GM23338 (cell line): ENCODE measurements at regions not wholly inside any gene's neighbourhood (a gene's known extent, or its start where the extent isn't known, plus 50 kb on each side); places are given as distances from the start of the nearest gene placed in this dataset.

Experiments used
- CREB1 ChIP-seq: fragments of 250-450 bp; sonication (Bioruptor Pico); IDR thresholded peaks from 2 replicates; pipeline ENCODE4 v1.5.0; 2020; ENCODE audit warnings: low read depth, mild to moderate bottlenecking, moderate library complexity
- CTCF ChIP-seq, 2 experiments: fragments of 200-600 bp in 1 of 2; sonication (generic) in 1 of 2; conservative IDR thresholded peaks; 2 replicates each; pipeline versions ENCODE4 v1.5.1 to v1.6.1; 2016 to 2017; ENCODE audit warnings: antibody characterized with exemption in 2 of 2, low read depth in 2 of 2, mild to moderate bottlenecking in 2 of 2, moderate library complexity in 1 of 2
- EZH2 ChIP-seq: fragments of 200-600 bp; sonication (generic); IDR thresholded peaks from one replicate; pipeline ENCODE4 v1.8.0; 2017; ENCODE audit warnings: antibody characterized with exemption, mild to moderate bottlenecking, low read depth; ENCODE audit not compliant: unreplicated experiment
- EZH2phosphoT487 ChIP-seq: fragments of 200-600 bp; sonication (generic); IDR thresholded peaks from one replicate; pipeline ENCODE4 v1.8.1; 2018; ENCODE audit warnings: antibody characterized with exemption; ENCODE audit not compliant: unreplicated experiment
- JUNB ChIP-seq: IDR thresholded peaks from one replicate; pipeline ENCODE4 v1.6.1; 2016; ENCODE audit warnings: antibody characterized with exemption; ENCODE audit not compliant: unreplicated experiment
- POLR2AphosphoS5 ChIP-seq: IDR thresholded peaks from 2 replicates; pipeline ENCODE4 v1.6.1; 2016; ENCODE audit warnings: antibody characterized with exemption, low read depth
- STAT1 ChIP-seq: IDR thresholded peaks from one replicate; pipeline ENCODE4 v1.6.1; 2016; ENCODE audit warnings: antibody characterized with exemption; ENCODE audit not compliant: unreplicated experiment
- ZNF114 ChIP-seq: fragments of 250-450 bp; sonication (Bioruptor Pico); IDR thresholded peaks from 2 replicates; pipeline ENCODE4 v1.5.0; 2020; ENCODE audit warnings: mild to moderate bottlenecking, moderate library complexity
- ZNF331 ChIP-seq: fragments of 250-450 bp; sonication (Bioruptor Pico); IDR thresholded peaks from 2 replicates; pipeline ENCODE4 v1.5.0; 2020; ENCODE audit warnings: low read depth, mild to moderate bottlenecking, moderate library complexity
- ZNF462 ChIP-seq: fragments of 250-450 bp; sonication (Bioruptor Pico); IDR thresholded peaks from 2 replicates; pipeline ENCODE4 v1.5.0; 2020; ENCODE audit warnings: mild to moderate bottlenecking, moderate library complexity
- TF ChIP-seq, protein P1 (sequence below): IDR thresholded peaks from one replicate; pipeline ENCODE4 v1.6.1; 2018; ENCODE audit warnings: antibody characterized with exemption; ENCODE audit not compliant: unreplicated experiment
- TF ChIP-seq, protein P2 (sequence below): IDR thresholded peaks from 2 replicates; pipeline ENCODE4 v1.6.1; 2016; ENCODE audit warnings: antibody characterized with exemption

- TF ChIP-seq CTCF (conservative IDR thresholded peaks at IDR 0.05; ENCODE audit: low read depth in 2 of 2) (no peak), CREB1 (CRISPR knock-in tag) (no peak), POLR2AphosphoS5 (no peak), EZH2 (no peak), JUNB (no peak), EZH2phosphoT487 (no peak), ZNF114 (CRISPR knock-in tag) (no peak), STAT1 (no peak), ZNF462 (CRISPR knock-in tag) (no peak), ZNF331 (CRISPR knock-in tag) (no peak)
- TF ChIP-seq, protein P1, sequence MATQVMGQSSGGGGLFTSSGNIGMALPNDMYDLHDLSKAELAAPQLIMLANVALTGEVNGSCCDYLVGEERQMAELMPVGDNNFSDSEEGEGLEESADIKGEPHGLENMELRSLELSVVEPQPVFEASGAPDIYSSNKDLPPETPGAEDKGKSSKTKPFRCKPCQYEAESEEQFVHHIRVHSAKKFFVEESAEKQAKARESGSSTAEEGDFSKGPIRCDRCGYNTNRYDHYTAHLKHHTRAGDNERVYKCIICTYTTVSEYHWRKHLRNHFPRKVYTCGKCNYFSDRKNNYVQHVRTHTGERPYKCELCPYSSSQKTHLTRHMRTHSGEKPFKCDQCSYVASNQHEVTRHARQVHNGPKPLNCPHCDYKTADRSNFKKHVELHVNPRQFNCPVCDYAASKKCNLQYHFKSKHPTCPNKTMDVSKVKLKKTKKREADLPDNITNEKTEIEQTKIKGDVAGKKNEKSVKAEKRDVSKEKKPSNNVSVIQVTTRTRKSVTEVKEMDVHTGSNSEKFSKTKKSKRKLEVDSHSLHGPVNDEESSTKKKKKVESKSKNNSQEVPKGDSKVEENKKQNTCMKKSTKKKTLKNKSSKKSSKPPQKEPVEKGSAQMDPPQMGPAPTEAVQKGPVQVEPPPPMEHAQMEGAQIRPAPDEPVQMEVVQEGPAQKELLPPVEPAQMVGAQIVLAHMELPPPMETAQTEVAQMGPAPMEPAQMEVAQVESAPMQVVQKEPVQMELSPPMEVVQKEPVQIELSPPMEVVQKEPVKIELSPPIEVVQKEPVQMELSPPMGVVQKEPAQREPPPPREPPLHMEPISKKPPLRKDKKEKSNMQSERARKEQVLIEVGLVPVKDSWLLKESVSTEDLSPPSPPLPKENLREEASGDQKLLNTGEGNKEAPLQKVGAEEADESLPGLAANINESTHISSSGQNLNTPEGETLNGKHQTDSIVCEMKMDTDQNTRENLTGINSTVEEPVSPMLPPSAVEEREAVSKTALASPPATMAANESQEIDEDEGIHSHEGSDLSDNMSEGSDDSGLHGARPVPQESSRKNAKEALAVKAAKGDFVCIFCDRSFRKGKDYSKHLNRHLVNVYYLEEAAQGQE, result no peak
- TF ChIP-seq, protein P2, sequence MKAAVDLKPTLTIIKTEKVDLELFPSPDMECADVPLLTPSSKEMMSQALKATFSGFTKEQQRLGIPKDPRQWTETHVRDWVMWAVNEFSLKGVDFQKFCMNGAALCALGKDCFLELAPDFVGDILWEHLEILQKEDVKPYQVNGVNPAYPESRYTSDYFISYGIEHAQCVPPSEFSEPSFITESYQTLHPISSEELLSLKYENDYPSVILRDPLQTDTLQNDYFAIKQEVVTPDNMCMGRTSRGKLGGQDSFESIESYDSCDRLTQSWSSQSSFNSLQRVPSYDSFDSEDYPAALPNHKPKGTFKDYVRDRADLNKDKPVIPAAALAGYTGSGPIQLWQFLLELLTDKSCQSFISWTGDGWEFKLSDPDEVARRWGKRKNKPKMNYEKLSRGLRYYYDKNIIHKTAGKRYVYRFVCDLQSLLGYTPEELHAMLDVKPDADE, result no peak
These were observed 632.5 kb upstream of the GNPDA2 start for GRCh38 chr4:45358573-45359506.
